ENCODE measurements at regions not wholly inside any gene's neighbourhood (a gene's known extent, or its start where the extent isn't known, plus 50 kb on each side); places are given as distances from the start of the nearest gene placed in this dataset.
A peak's percentile ranks its signal among the peaks of the same experiment; 100 is the strongest.

GRCh38 chr6:122198922-122199321 lies 200.5 kb upstream of the HSF2 start (continued):
- TF ChIP-seq, protein P1, sequence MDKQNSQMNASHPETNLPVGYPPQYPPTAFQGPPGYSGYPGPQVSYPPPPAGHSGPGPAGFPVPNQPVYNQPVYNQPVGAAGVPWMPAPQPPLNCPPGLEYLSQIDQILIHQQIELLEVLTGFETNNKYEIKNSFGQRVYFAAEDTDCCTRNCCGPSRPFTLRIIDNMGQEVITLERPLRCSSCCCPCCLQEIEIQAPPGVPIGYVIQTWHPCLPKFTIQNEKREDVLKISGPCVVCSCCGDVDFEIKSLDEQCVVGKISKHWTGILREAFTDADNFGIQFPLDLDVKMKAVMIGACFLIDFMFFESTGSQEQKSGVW (CRISPR knock-in tag; IDR thresholded peaks at IDR 0.05; ENCODE audit: borderline replicate concordance), result no peak
- TF ChIP-seq ZNF501 (CRISPR knock-in tag; IDR thresholded peaks at IDR 0.05) (no peak), FOXM1 (CRISPR knock-in tag; IDR thresholded peaks at IDR 0.05) (no peak), KLF11 (CRISPR knock-in tag; IDR thresholded peaks at IDR 0.05) (no peak), ETS1 (CRISPR knock-in tag; IDR thresholded peaks at IDR 0.05) (no peak), RBAK (CRISPR knock-in tag; IDR thresholded peaks at IDR 0.05) (no peak), RFX3 (CRISPR knock-in tag; IDR thresholded peaks at IDR 0.05) (no peak), ZNF629 (CRISPR knock-in tag; conservative IDR thresholded peaks at IDR 0.05) (no peak), ATF7 (IDR thresholded peaks at IDR 0.05) (peak; percentile 30; the same call in 1 of the 2 replicates), ATF7 (CRISPR knock-in tag; IDR thresholded peaks at IDR 0.05) (no peak), MAFF (IDR thresholded peaks at IDR 0.05; ENCODE audit: low read depth, low read length) (peak; percentile 34; the same call in 1 of the 2 replicates), ZEB1 (IDR thresholded peaks at IDR 0.05; ENCODE audit: insufficient replicate concordance, low read depth) (no peak), HDAC1 (CRISPR knock-in tag; IDR thresholded peaks at IDR 0.05) (no peak), MED13 (CRISPR knock-in tag; IDR thresholded peaks at IDR 0.05) (no peak)

DNA sequence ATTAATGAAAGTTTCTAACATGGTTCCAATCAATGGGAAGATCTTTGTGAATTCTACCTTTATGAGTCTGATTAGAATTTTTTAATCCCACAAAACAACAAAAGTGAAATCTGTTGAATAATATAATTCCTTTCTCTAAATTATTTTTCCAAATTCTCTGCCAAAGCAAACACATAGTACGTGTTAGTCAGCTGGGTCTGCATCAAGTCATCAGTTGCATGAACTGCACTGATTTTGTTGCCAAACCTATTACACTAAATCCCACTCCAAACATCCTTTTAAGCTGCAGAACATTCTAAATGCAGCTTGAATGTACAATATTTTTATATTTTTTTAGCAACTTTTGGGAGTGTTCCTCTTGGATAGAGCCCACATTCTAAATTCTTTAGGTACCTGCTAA lies 199.0 kb upstream of the HSF2 start:
- no peak for FAIRE-seq
- ATAC-seq, result no peak
- 2% methylated on average over 1 of the region's 1 CpG for WGBS (ENCODE audit: low lambda C conversion rate)
- TF ChIP-seq ZNF230 (CRISPR knock-in tag; IDR thresholded peaks at IDR 0.05) (no peak), ZNF772 (CRISPR knock-in tag; IDR thresholded peaks at IDR 0.05) (no peak), ZNF713 (CRISPR knock-in tag; IDR thresholded peaks at IDR 0.05) (no peak), RBM22 (optimal IDR thresholded peaks at IDR 0.05; ENCODE audit: low read length) (no peak), ZNF720 (CRISPR knock-in tag; IDR thresholded peaks at IDR 0.05) (no peak), ZNF225 (CRISPR knock-in tag; IDR thresholded peaks at IDR 0.05) (no peak), THRA (CRISPR knock-in tag; IDR thresholded peaks at IDR 0.05; ENCODE audit: borderline replicate concordance) (no peak), KAT2B (IDR thresholded peaks at IDR 0.05; ENCODE audit: borderline replicate concordance, low read depth, low read length) (no peak)
- TF ChIP-seq, protein P2, sequence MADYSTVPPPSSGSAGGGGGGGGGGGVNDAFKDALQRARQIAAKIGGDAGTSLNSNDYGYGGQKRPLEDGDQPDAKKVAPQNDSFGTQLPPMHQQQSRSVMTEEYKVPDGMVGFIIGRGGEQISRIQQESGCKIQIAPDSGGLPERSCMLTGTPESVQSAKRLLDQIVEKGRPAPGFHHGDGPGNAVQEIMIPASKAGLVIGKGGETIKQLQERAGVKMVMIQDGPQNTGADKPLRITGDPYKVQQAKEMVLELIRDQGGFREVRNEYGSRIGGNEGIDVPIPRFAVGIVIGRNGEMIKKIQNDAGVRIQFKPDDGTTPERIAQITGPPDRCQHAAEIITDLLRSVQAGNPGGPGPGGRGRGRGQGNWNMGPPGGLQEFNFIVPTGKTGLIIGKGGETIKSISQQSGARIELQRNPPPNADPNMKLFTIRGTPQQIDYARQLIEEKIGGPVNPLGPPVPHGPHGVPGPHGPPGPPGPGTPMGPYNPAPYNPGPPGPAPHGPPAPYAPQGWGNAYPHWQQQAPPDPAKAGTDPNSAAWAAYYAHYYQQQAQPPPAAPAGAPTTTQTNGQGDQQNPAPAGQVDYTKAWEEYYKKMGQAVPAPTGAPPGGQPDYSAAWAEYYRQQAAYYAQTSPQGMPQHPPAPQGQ (CRISPR knock-in tag; IDR thresholded peaks at IDR 0.05; ENCODE audit: borderline replicate concordance), result no peak

More for the DNA sequence above, 199.0 kb upstream of the HSF2 start:
- H2AFZ ChIP-seq (ENCODE audit: low read length), result no peak overlapping the region
- H3K27me3 ChIP-seq (ENCODE audit: control insufficient read depth in 1 of 2, insufficient read depth in 2 of 2, low read length in 2 of 2), result no peaks in the 10 kb centered on the region; a peak in 1 of 5 replicates
- no peak for DNase-seq (ENCODE audit: low spot score)
- H3K4me3 ChIP-seq (replicated peaks in 1 of 3; ENCODE audit: insufficient read depth in 1 of 3, low read depth in 2 of 3, low read length in 3 of 3), result no peak overlapping the region
- CTCF ChIA-PET (ENCODE audit: low intra/inter-chr PET ratio, low total read pairs), result no interaction called here
- H3K9me3 ChIP-seq (ENCODE audit: low read length), result no peaks in the 10 kb centered on the region
- no peaks in the 10 kb centered on the region for H3K4me1 ChIP-seq (ENCODE audit: insufficient read depth, low read length)
- POLR2A ChIA-PET, result no interaction called here
- H3K79me2 ChIP-seq (ENCODE audit: insufficient read depth, low read length), result no peaks in the 10 kb centered on the region
- intact Hi-C loops (cut with micrococcal nuclease; ENCODE audit: unreplicated experiment), result no loop called here
- BruUV-seq (replicated peaks), result no TSS peak
- in situ Hi-C loops (cut with HindIII; ENCODE audit: extremely low pct_ligation_motif_present, low pct_unique_long_range_greater_than_20kb), result no loop called here
- H3K9ac ChIP-seq (ENCODE audit: insufficient read depth, low read depth, low read length), result no peak overlapping the region
- no peak overlapping the region for H3K27ac ChIP-seq (ENCODE audit: extremely low read length, insufficient read depth, low read length)
- no peaks in the 10 kb centered on the region for H4K20me1 ChIP-seq (ENCODE audit: insufficient read depth, low read length)
- H3K4me2 ChIP-seq (ENCODE audit: low read depth, low read length), result no peak overlapping the region
- no peaks in the 10 kb centered on the region for H3K36me3 ChIP-seq (replicated peaks in 1 of 2; ENCODE audit: control insufficient read depth in 1 of 2, insufficient read depth in 2 of 2, low read length in 2 of 2)
